HCT116 (cell line): ENCODE measurements at regions not wholly inside any gene's neighbourhood (a gene's known extent, or its start where the extent isn't known, plus 50 kb on each side); places are given as distances from the start of the nearest gene placed in this dataset.

Source experiments
- ATAC-seq: fragments of 200-7000 bp; cut with Tn5 transposase; 2 replicates; pipeline ENCODE4 v1.9.1; 2020; ENCODE audit warnings: mild to moderate bottlenecking, moderate library complexity
- BruUV-seq: library from RNA; stranded (reverse); fragments of 400-500 nt; replicated peaks from 2 replicates; lab custom pipeline; 2021; lab: Mats Ljungman, UMichigan
- CTCF ChIA-PET: fragments of 300-600 bp; sonication (Branson Sonifier 250); formaldehyde crosslinking; loops from one replicate; lab custom pipeline; 2021; ENCODE audit warnings: antibody characterized with exemption; lab: Charles Lee
- POLR2A ChIA-PET: fragments of 300-600, 350-600 bp; sonication (Branson Sonifier 250); formaldehyde crosslinking; loops from one replicate; lab custom pipeline; 2021; ENCODE audit warnings: antibody characterized with exemption; lab: Charles Lee
- RAD21 ChIA-PET, 2 experiments: fragments of 300-600 bp; sonication (Branson Sonifier 250); formaldehyde crosslinking; loops; one replicate each; lab custom pipeline; 2023; ENCODE audit warnings: low total read pairs in 2 of 2; ENCODE audit not compliant: uncharacterized antibody in 2 of 2, unreplicated experiment in 2 of 2, low non-redundant PET in 1 of 2; lab: Charles Lee
- DNase-seq: peaks from one replicate; pipeline ENCODE4 v3.0.0-alpha.2; 2010; ENCODE audit warnings: low read depth, low spot score
- H2AFZ ChIP-seq: fragments of 200-600 bp; shearing (Covaris generic), sonication (generic); 2 replicates; pipeline ENCODE4 v1.6.1; 2017; ENCODE audit warnings: low read depth, mixed run types, mixed read lengths, antibody characterized with exemption, low read length; ENCODE audit not compliant: poor library complexity, severe bottlenecking
- H3K27ac ChIP-seq: 2 replicates; pipeline ENCODE4 v1.5.1; 2012; ENCODE audit warnings: low read depth, low read length
- H3K27me3 ChIP-seq: fragments of 200-600 bp; sonication (generic); 2 replicates; pipeline ENCODE4 v1.6.1; 2016; ENCODE audit warnings: mixed run types, low read length, mixed read lengths; ENCODE audit not compliant: insufficient read depth
- H3K36me3 ChIP-seq, 2 experiments: fragments of 200-500 bp in 1 of 2; fragments of 200-600 bp in 1 of 2; sonication (Bioruptor generic) in 1 of 2; sonication (generic) in 1 of 2; 2 replicates each; pipeline versions ENCODE4 v1.5.1 to v1.6.1; 2014 to 2016; ENCODE audit warnings: low read length in 2 of 2, inconsistent platforms in 1 of 2, mixed read lengths in 1 of 2, mixed run types in 1 of 2; ENCODE audit not compliant: insufficient read depth in 2 of 2, control insufficient read depth in 1 of 2
- H3K4me1 ChIP-seq, 2 experiments: fragments of 200-600 bp in 1 of 2; sonication (generic) in 1 of 2; 2 replicates each; pipeline versions ENCODE4 v1.5.1 to v1.6.1; 2012 to 2017; ENCODE audit warnings: low read length in 2 of 2, inconsistent platforms in 1 of 2, mild to moderate bottlenecking in 1 of 2, mixed read lengths in 1 of 2, mixed run types in 1 of 2, moderate library complexity in 1 of 2; ENCODE audit not compliant: insufficient read depth in 2 of 2, control insufficient read depth in 1 of 2
- H3K4me2 ChIP-seq: fragments of 200-600 bp; sonication (generic); 2 replicates; pipeline ENCODE4 v1.6.1; 2017; ENCODE audit warnings: mixed run types, low read length, mixed read lengths
- H3K4me3 ChIP-seq, 2 experiments: fragments of 200-600 bp in 1 of 2; sonication (generic) in 1 of 2; replicated peaks in 1 of 2; 2 replicates each; pipeline ENCODE4 v1.5.1; 2011 to 2016; ENCODE audit warnings: low read length in 2 of 2, control low read depth in 1 of 2, low read depth in 1 of 2, mild to moderate bottlenecking in 1 of 2, mixed read lengths in 1 of 2, mixed run types in 1 of 2
- H3K79me2 ChIP-seq: fragments of 200-600 bp; sonication (generic); 2 replicates; pipeline ENCODE4 v1.6.1; 2017; ENCODE audit warnings: mild to moderate bottlenecking, mixed run types, low read length, moderate library complexity, mixed read lengths; ENCODE audit not compliant: insufficient read depth
- H3K9ac ChIP-seq: fragments of 200-600 bp; sonication (generic); 2 replicates; pipeline ENCODE4 v1.6.1; 2016; ENCODE audit warnings: low read length, mixed read lengths
- H3K9me2 ChIP-seq: fragments of 200-600 bp; sonication (generic), shearing (Covaris generic); 2 replicates; pipeline ENCODE4 v1.6.1; 2017; ENCODE audit warnings: mixed run types, mild to moderate bottlenecking, moderate library complexity; ENCODE audit not compliant: insufficient read depth
- H3K9me3 ChIP-seq, 2 experiments: fragments of 200-500 bp in 1 of 2; fragments of 200-600 bp in 1 of 2; sonication (Bioruptor generic) in 1 of 2; sonication (generic) in 1 of 2; 2 replicates each; pipeline ENCODE4 v1.6.1; 2014 to 2017; ENCODE audit warnings: low read length in 2 of 2, mixed read lengths in 2 of 2, inconsistent platforms in 1 of 2, low read depth in 1 of 2, mild to moderate bottlenecking in 1 of 2, mixed run types in 1 of 2, moderate library complexity in 1 of 2; ENCODE audit not compliant: control insufficient read depth in 1 of 2, insufficient read depth in 1 of 2
- H4K20me1 ChIP-seq: fragments of 200-600 bp; sonication (generic), shearing (Covaris generic); 2 replicates; pipeline ENCODE4 v1.6.1; 2017; ENCODE audit warnings: mixed run types, mild to moderate bottlenecking, moderate library complexity; ENCODE audit not compliant: insufficient read depth
- CBX3 ChIP-seq: IDR thresholded peaks from 2 replicates; pipeline ENCODE4 v1.6.1; 2012; ENCODE audit warnings: low read depth
- EZH2 ChIP-seq: fragments of 200-600 bp; sonication (generic); IDR thresholded peaks from 2 replicates; pipeline ENCODE4 v1.6.1; 2017; ENCODE audit warnings: antibody characterized with exemption, mixed run types
- FOSL1 ChIP-seq: IDR thresholded peaks from 2 replicates; pipeline ENCODE4 v1.6.1; 2012; ENCODE audit warnings: low read depth
- SP1 ChIP-seq: IDR thresholded peaks from 2 replicates; pipeline ENCODE4 v1.6.1; 2012; ENCODE audit warnings: low read depth
- SRF ChIP-seq: IDR thresholded peaks from 2 replicates; pipeline ENCODE4 v1.6.1; 2012; ENCODE audit warnings: low read depth
- TCF7L2 ChIP-seq: IDR thresholded peaks from 2 replicates; pipeline ENCODE4 v1.7.0; 2011; ENCODE audit warnings: borderline replicate concordance, inconsistent platforms; ENCODE audit not compliant: insufficient read depth, insufficient read length; ENCODE audit errors: extremely low read depth
- YY1 ChIP-seq: IDR thresholded peaks from 2 replicates; pipeline ENCODE4 v1.6.1; 2011; ENCODE audit warnings: low read length, low read depth, moderate library complexity, mild to moderate bottlenecking; ENCODE audit not compliant: insufficient replicate concordance; ENCODE audit errors: extremely low read depth
- ZFX ChIP-seq: fragments of 450-650 bp; IDR thresholded peaks from 2 replicates; pipeline ENCODE4 v1.6.1; 2017
- intact Hi-C: fragments of 100-400 bp; cut with micrococcal nuclease; formaldehyde crosslinking; loops from 2 replicates; pipeline ENCODE4 v1.10.0; 2022
- TF ChIP-seq, protein P1 (sequence below): IDR thresholded peaks from 2 replicates; pipeline ENCODE4 v1.6.1; 2011; ENCODE audit warnings: mild to moderate bottlenecking, low read length, moderate library complexity; ENCODE audit not compliant: insufficient replicate concordance; ENCODE audit errors: extremely low read depth
- TF ChIP-seq, protein P2 (sequence below): IDR thresholded peaks from 2 replicates; pipeline ENCODE4 v1.6.1; 2012
- TF ChIP-seq, protein P3 (sequence below): IDR thresholded peaks from 2 replicates; pipeline ENCODE4 v1.6.1; 2012; ENCODE audit warnings: low read depth

DNA sequence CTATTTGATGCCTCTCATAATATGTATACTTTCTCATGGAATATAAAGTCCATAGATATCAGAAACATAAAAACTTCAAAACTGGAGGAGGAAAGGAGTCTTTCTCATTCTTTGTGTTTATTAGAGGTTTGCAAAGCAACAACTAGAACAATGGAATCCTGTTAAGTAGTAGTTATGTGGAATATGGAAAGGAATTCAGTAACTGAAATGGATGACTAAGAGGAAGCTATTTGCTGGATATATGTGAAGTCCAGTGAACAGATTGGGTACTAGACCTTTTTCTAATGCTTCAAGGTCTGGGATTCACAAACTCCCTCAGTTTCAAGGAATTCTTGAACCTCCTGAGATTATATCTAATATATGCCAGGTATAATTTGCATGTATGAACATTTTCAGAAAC, 353.6 kb upstream of the FANCL start:
- H3K4me2 ChIP-seq = no peak overlapping the region
- DNase-seq (no peak), ATAC-seq (no peak)
- no peak overlapping the region for H3K9ac ChIP-seq
- no peaks in the 10 kb centered on the region for H4K20me1 ChIP-seq
- no peaks in the 10 kb centered on the region for H3K79me2 ChIP-seq
- H3K4me3 ChIP-seq = no peak overlapping the region
- ChIA-PET RAD21 (no interaction called here), POLR2A (no interaction called here), CTCF (interaction anchor here (0.7 to 1.3 kb wide), 6 partner anchors 9 to 86 kb away, joined by 3 to 4 read pairs (median 3); no protein-coding TSS in a partner anchor)
- no peaks in the 10 kb centered on the region for H3K36me3 ChIP-seq
- no peaks in the 10 kb centered on the region for H3K9me2 ChIP-seq
- intact Hi-C loops = no loop called here
- H3K4me1 ChIP-seq = no peaks in the 10 kb centered on the region
- peak overlapping the region; percentile 71 for H2AFZ ChIP-seq
- no peaks in the 10 kb centered on the region for H3K9me3 ChIP-seq
- no peak overlapping the region for H3K27ac ChIP-seq
- H3K27me3 ChIP-seq = no peaks in the 10 kb centered on the region
- TF ChIP-seq CBX3 (no peak), FOSL1 (no peak), SP1 (no peak), ZFX (no peak), YY1 (no peak), TCF7L2 (no peak), EZH2 (no peak), SRF (no peak)
- TF ChIP-seq, protein P1, sequence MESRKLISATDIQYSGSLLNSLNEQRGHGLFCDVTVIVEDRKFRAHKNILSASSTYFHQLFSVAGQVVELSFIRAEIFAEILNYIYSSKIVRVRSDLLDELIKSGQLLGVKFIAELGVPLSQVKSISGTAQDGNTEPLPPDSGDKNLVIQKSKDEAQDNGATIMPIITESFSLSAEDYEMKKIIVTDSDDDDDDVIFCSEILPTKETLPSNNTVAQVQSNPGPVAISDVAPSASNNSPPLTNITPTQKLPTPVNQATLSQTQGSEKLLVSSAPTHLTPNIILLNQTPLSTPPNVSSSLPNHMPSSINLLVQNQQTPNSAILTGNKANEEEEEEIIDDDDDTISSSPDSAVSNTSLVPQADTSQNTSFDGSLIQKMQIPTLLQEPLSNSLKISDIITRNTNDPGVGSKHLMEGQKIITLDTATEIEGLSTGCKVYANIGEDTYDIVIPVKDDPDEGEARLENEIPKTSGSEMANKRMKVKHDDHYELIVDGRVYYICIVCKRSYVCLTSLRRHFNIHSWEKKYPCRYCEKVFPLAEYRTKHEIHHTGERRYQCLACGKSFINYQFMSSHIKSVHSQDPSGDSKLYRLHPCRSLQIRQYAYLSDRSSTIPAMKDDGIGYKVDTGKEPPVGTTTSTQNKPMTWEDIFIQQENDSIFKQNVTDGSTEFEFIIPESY = no peak
- TF ChIP-seq, protein P2, sequence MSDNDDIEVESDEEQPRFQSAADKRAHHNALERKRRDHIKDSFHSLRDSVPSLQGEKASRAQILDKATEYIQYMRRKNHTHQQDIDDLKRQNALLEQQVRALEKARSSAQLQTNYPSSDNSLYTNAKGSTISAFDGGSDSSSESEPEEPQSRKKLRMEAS = no peak
- TF ChIP-seq, protein P3, sequence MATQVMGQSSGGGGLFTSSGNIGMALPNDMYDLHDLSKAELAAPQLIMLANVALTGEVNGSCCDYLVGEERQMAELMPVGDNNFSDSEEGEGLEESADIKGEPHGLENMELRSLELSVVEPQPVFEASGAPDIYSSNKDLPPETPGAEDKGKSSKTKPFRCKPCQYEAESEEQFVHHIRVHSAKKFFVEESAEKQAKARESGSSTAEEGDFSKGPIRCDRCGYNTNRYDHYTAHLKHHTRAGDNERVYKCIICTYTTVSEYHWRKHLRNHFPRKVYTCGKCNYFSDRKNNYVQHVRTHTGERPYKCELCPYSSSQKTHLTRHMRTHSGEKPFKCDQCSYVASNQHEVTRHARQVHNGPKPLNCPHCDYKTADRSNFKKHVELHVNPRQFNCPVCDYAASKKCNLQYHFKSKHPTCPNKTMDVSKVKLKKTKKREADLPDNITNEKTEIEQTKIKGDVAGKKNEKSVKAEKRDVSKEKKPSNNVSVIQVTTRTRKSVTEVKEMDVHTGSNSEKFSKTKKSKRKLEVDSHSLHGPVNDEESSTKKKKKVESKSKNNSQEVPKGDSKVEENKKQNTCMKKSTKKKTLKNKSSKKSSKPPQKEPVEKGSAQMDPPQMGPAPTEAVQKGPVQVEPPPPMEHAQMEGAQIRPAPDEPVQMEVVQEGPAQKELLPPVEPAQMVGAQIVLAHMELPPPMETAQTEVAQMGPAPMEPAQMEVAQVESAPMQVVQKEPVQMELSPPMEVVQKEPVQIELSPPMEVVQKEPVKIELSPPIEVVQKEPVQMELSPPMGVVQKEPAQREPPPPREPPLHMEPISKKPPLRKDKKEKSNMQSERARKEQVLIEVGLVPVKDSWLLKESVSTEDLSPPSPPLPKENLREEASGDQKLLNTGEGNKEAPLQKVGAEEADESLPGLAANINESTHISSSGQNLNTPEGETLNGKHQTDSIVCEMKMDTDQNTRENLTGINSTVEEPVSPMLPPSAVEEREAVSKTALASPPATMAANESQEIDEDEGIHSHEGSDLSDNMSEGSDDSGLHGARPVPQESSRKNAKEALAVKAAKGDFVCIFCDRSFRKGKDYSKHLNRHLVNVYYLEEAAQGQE = no peak
- BruUV-seq = no TSS peak
